BLaER1 (cell line): ENCODE measurements at regions not wholly inside any gene's neighbourhood (a gene's known extent, or its start where the extent isn't known, plus 50 kb on each side); places are given as distances from the start of the nearest gene placed in this dataset.
"Not testable (repeated sequence)": the region's sequence is repeated elsewhere in the genome, so short reads cannot be mapped to it uniquely, and the experiment has no call there.

Experiments used
- H3K27ac ChIP-seq: shearing (Covaris generic); formaldehyde crosslinking; 2 replicates; pipeline ENCODE4 v1.8.1; 2022
- H3K27me3 ChIP-seq: shearing (Covaris generic); formaldehyde crosslinking; 2 replicates; pipeline ENCODE4 v1.8.1; 2022
- H3K36me3 ChIP-seq: shearing (Covaris generic); formaldehyde crosslinking; 2 replicates; pipeline ENCODE4 v1.8.1; 2022
- H3K4me1 ChIP-seq: shearing (Covaris generic); formaldehyde crosslinking; 2 replicates; pipeline ENCODE4 v1.8.1; 2022
- H3K4me2 ChIP-seq: shearing (Covaris generic); formaldehyde crosslinking; 2 replicates; pipeline ENCODE4 v1.8.1; 2022
- H3K4me3 ChIP-seq: shearing (Covaris generic); formaldehyde crosslinking; 2 replicates; pipeline ENCODE4 v1.8.1; 2022
- H3K9ac ChIP-seq: shearing (Covaris generic); formaldehyde crosslinking; 2 replicates; pipeline ENCODE4 v1.8.1; 2022
- H3K9me3 ChIP-seq: shearing (Covaris generic); formaldehyde crosslinking; 2 replicates; pipeline ENCODE4 v1.8.1; 2022
- H4K20me1 ChIP-seq: shearing (Covaris generic); formaldehyde crosslinking; 2 replicates; pipeline ENCODE4 v1.8.1; 2022
- Cebpa-rat ChIP-seq: shearing (Covaris generic); IDR thresholded peaks from 2 replicates; pipeline ENCODE4 v1.8.1; 2022

- no peak overlapping the region for H3K4me3 ChIP-seq
Observed at GRCh38 chr13:83794583-83794982, 87.7 kb downstream of the SLITRK1 start.

DNA sequence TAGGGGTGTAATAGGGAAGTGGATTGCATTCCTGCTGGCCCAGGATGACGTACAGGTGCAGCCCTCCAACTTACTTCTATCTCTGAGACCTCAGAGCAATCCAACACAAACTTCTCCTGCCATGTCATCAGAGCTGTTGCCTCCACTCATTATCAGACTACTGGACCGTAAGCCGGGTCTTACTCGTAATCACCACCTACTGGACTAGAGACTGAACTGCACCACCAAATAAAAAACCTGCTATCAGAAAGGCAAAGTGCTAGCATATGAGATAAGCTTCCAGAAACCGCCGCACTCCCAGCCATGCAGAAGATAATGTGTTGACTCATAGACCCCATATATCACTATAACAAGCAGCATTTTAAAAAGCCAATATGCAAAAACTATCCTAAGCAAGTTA, 102.0 kb downstream of the SLITRK1 start:
- Histone ChIP-seq H3K27me3 (no peaks in the 10 kb centered on the region), H3K27ac (no peak overlapping the region), H3K4me3 (no peak overlapping the region), H4K20me1 (no peaks in the 10 kb centered on the region), H3K9ac (no peak overlapping the region), H3K4me1 (no peaks in the 10 kb centered on the region), H3K36me3 (no peaks in the 10 kb centered on the region), H3K9me3 (no peaks in the 10 kb centered on the region), H3K4me2 (no peak overlapping the region)
- no peak for TF ChIP-seq Cebpa-rat

More at GRCh38 chr13:83794583-83794982, 87.7 kb downstream of the SLITRK1 start:
- Histone ChIP-seq H3K27me3 (no peaks in the 10 kb centered on the region), H4K20me1 (no peaks in the 10 kb centered on the region), H3K36me3 (no peaks in the 10 kb centered on the region), H3K9me3 (no peaks in the 10 kb centered on the region), H3K27ac (no peak overlapping the region), H3K4me2 (no peak overlapping the region), H3K9ac (no peak overlapping the region), H3K4me1 (no peaks in the 10 kb centered on the region)
- no peak for TF ChIP-seq Cebpa-rat

GRCh38 chr13:83773961-83774360, 108.3 kb downstream of the SLITRK1 start:
- no peaks in the 10 kb centered on the region for H4K20me1 ChIP-seq
- H3K4me2 ChIP-seq, result no peak overlapping the region
- no peak overlapping the region for H3K9ac ChIP-seq
- no peaks in the 10 kb centered on the region for H3K9me3 ChIP-seq
- H3K27ac ChIP-seq, result no peak overlapping the region
- 0 out of 2 replicates have a peak, but pooled peaks cover 5% of the 10 kb centered on the region for H3K4me1 ChIP-seq
- H3K36me3 ChIP-seq, result no peaks in the 10 kb centered on the region
- no peak overlapping the region for H3K4me3 ChIP-seq
- no peaks in the 10 kb centered on the region for H3K27me3 ChIP-seq
- no peak for TF ChIP-seq Cebpa-rat

GRCh38 chr13:83765796-83766195, 116.5 kb downstream of the SLITRK1 start:
- H3K4me3 ChIP-seq, result no peak overlapping the region
- H3K4me2 ChIP-seq, result no peak overlapping the region
- H3K9ac ChIP-seq, result no peak overlapping the region
- no peak overlapping the region for H3K27ac ChIP-seq
- H3K9me3 ChIP-seq, result no peaks in the 10 kb centered on the region
- no peaks in the 10 kb centered on the region for H3K36me3 ChIP-seq
- no peaks in the 10 kb centered on the region for H4K20me1 ChIP-seq
- no peaks in the 10 kb centered on the region for H3K27me3 ChIP-seq
- TF ChIP-seq Cebpa-rat, result no peak
- 0 out of 2 replicates have a peak, but pooled peaks cover 11% of the 10 kb centered on the region for H3K4me1 ChIP-seq

DNA sequence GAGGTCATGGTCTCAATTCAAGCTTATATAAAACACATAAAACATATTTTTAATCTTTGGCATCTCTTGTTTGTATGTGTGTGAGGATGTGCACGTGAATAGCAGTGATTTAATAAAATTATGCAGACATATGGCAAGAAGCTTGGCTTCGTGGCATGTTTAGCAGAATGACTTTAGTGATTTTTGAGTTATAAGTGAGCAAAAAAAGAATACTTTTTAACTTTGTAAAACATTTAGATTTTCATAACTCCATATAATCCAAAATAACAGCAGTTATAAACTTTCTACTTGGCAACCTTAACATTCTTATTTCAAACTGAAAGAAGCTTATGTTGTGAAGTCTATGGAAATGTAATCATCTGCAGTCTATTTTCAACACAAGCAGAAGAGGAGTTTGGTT, 120.6 kb downstream of the SLITRK1 start:
- no peak for TF ChIP-seq Cebpa-rat
- H3K4me2 ChIP-seq, result no peak overlapping the region
- 0 out of 2 replicates have a peak, but pooled peaks cover 2% of the 10 kb centered on the region for H3K9me3 ChIP-seq
- no peaks in the 10 kb centered on the region for H4K20me1 ChIP-seq
- no peak overlapping the region for H3K27ac ChIP-seq
- H3K27me3 ChIP-seq, result no peaks in the 10 kb centered on the region
- no peaks in the 10 kb centered on the region for H3K36me3 ChIP-seq
- no peak overlapping the region for H3K9ac ChIP-seq
- H3K4me1 ChIP-seq, result no peaks in the 10 kb centered on the region
- H3K4me3 ChIP-seq, result no peak overlapping the region

GRCh38 chr13:83755210-83755609, 127.1 kb downstream of the SLITRK1 start:
- not testable (repeated sequence) for H3K27me3 ChIP-seq, H3K9ac ChIP-seq, H3K27ac ChIP-seq, H3K36me3 ChIP-seq
- Histone ChIP-seq H3K4me2 (peak overlapping the region; percentile 93), H3K9me3 (peaks cover 14% of the 10 kb centered on the region), H4K20me1 (peaks cover 22% of the 10 kb centered on the region), H3K4me1 (peaks cover 19% of the 10 kb centered on the region), H3K4me3 (0 out of 2 replicates have a peak overlapping the region, but pooled peaks have one; percentile 0)

GRCh38 chr13:83753912-83754624, 128.2 kb downstream of the SLITRK1 start:
- no peak overlapping the region for H3K9ac ChIP-seq
- peaks cover 5% of the 10 kb centered on the region; the same call in 1 of the 2 replicates for H3K27me3 ChIP-seq
- H3K36me3 ChIP-seq, result no peaks in the 10 kb centered on the region
- peak overlapping the region; percentile 93 for H3K4me2 ChIP-seq
- H3K4me1 ChIP-seq, result peaks cover 19% of the 10 kb centered on the region
- H3K27ac ChIP-seq, result no peak overlapping the region
- H3K4me3 ChIP-seq, result peak overlapping the region; percentile 40; the same call in 1 of the 2 replicates
- H4K20me1 ChIP-seq, result peaks cover 22% of the 10 kb centered on the region
- H3K9me3 ChIP-seq, result peaks cover 24% of the 10 kb centered on the region
- TF ChIP-seq Cebpa-rat, result no peak

GRCh38 chr13:83752141-83752540, 130.1 kb downstream of the SLITRK1 start:
- Histone ChIP-seq H3K9ac (no peak overlapping the region), H3K4me3 (no peak overlapping the region), H3K27me3 (peaks cover 5% of the 10 kb centered on the region; the same call in 1 of the 2 replicates), H4K20me1 (peaks cover 22% of the 10 kb centered on the region), H3K27ac (no peak overlapping the region), H3K9me3 (peaks cover 24% of the 10 kb centered on the region), H3K4me2 (no peak overlapping the region), H3K36me3 (no peaks in the 10 kb centered on the region), H3K4me1 (peaks cover 19% of the 10 kb centered on the region)
- TF ChIP-seq Cebpa-rat, result no peak

GRCh38 chr13:83740622-83741021, 141.7 kb downstream of the SLITRK1 start:
- H3K27me3 ChIP-seq, result no peaks in the 10 kb centered on the region
- no peak for TF ChIP-seq Cebpa-rat
- H3K4me3 ChIP-seq, result no peak overlapping the region
- no peaks in the 10 kb centered on the region for H4K20me1 ChIP-seq
- no peak overlapping the region for H3K9ac ChIP-seq
- H3K27ac ChIP-seq, result no peak overlapping the region
- no peak overlapping the region for H3K4me2 ChIP-seq
- H3K4me1 ChIP-seq, result no peaks in the 10 kb centered on the region
- H3K9me3 ChIP-seq, result no peaks in the 10 kb centered on the region
- no peaks in the 10 kb centered on the region for H3K36me3 ChIP-seq

- H3K4me3 ChIP-seq, result no peak overlapping the region
- no peaks in the 10 kb centered on the region for H4K20me1 ChIP-seq
- no peak overlapping the region for H3K4me2 ChIP-seq
- no peak overlapping the region for H3K27ac ChIP-seq
- no peak for TF ChIP-seq Cebpa-rat
- no peaks in the 10 kb centered on the region for H3K4me1 ChIP-seq
- H3K9me3 ChIP-seq, result no peaks in the 10 kb centered on the region
- H3K27me3 ChIP-seq, result no peaks in the 10 kb centered on the region
- H3K9ac ChIP-seq, result no peak overlapping the region
- no peaks in the 10 kb centered on the region for H3K36me3 ChIP-seq
Observed at GRCh38 chr13:83738407-83738806, 143.9 kb downstream of the SLITRK1 start.
